Peyer's patch (tissue), 4 donors: ENCODE measurements at regions not wholly inside any gene's neighbourhood (a gene's known extent, or its start where the extent isn't known, plus 50 kb on each side); places are given as distances from the start of the nearest gene placed in this dataset.

Experiments used
- POLR2A ChIP-seq, 2 donors: fragments of 450-650 bp; IDR thresholded peaks; one replicate each; pipeline ENCODE4 v1.5.1; 2017; ENCODE audit warnings: antibody characterized with exemption in 2 of 2, mild to moderate bottlenecking in 2 of 2, moderate library complexity in 2 of 2
- TF ChIP-seq, protein P1 (sequence below), 6 experiments: fragments of 450-650 bp in 4 of 6; fragments of 200-600 bp in 2 of 6; sonication (generic) in 1 of 6; IDR thresholded peaks; one replicate each; pipeline ENCODE4 v1.5.1; 2017 to 2019; ENCODE audit warnings: antibody characterized with exemption in 6 of 6, mild to moderate bottlenecking in 3 of 6, moderate library complexity in 1 of 6

DNA sequence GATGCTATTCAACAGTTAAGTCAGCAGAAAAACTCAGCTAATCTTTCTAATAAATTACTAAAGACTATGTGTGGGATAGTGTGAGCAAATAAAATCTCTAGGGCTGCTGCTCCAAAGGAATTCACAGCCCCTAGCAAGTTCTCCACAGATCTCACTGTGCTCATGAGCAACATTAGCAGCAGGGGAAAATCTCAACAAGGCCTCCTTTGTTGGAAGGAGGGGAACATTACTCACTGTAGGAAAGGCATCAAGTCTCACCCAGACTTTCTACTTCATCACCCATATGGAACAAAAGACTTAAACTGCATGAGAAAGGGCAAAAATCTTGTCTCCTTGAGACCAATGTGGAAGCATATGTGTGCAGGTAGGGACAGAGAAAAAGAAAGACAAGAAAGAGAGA is 726.4 kb upstream of the SLC35B3 start:
- TF ChIP-seq, protein P1, sequence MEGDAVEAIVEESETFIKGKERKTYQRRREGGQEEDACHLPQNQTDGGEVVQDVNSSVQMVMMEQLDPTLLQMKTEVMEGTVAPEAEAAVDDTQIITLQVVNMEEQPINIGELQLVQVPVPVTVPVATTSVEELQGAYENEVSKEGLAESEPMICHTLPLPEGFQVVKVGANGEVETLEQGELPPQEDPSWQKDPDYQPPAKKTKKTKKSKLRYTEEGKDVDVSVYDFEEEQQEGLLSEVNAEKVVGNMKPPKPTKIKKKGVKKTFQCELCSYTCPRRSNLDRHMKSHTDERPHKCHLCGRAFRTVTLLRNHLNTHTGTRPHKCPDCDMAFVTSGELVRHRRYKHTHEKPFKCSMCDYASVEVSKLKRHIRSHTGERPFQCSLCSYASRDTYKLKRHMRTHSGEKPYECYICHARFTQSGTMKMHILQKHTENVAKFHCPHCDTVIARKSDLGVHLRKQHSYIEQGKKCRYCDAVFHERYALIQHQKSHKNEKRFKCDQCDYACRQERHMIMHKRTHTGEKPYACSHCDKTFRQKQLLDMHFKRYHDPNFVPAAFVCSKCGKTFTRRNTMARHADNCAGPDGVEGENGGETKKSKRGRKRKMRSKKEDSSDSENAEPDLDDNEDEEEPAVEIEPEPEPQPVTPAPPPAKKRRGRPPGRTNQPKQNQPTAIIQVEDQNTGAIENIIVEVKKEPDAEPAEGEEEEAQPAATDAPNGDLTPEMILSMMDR (IDR thresholded peaks at IDR 0.05) = no peak
- no peak for TF ChIP-seq POLR2A (IDR thresholded peaks at IDR 0.05)
